Activated naive CD4-positive, alpha-beta T cell treated with anti-CD3 and anti-CD28 coated beads, Interleukin-2, amount 50 U/mL, for 16 hours (primary cell): ENCODE measurements at regions not wholly inside any gene's neighbourhood (a gene's known extent, or its start where the extent isn't known, plus 50 kb on each side); places are given as distances from the start of the nearest gene placed in this dataset.

Source experiments
- DNase-seq: peaks from one replicate; pipeline ENCODE4 v3.0.0-alpha.2; 2020

DNA sequence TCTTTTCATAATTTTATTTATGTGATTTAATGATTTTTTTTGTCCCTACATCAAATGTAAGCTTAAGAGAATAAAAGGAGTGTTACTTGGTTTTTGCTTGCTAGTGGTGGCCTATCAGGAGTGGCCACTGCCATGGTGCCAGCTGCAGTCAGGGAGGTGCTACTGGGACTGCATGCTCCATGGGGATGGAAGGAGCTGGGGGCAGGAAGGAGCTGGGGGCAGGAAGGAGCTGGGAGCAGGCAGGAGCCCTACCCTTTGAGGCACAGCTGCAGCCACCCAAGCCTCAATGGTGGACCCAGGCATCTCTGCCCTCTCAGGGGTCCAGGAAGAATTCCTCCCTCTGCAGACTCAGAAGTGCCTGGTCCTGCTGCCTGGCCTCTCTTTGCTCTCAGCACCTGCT, 796.0 kb downstream of the SLC16A7 start:
- no peak for DNase-seq

- DNase-seq: no peak
These were observed 797.3 kb downstream of the SLC16A7 start for GRCh38 chr12:60393093-60393492.

- no peak for DNase-seq
These were observed 798.8 kb downstream of the SLC16A7 start for GRCh38 chr12:60394665-60395064.

- no peak for DNase-seq
These were observed 802.7 kb downstream of the SLC16A7 start for GRCh38 chr12:60398547-60398946.

GRCh38 chr12:60399064-60399463, 803.2 kb downstream of the SLC16A7 start:
- no peak for DNase-seq

- no peak for DNase-seq
These were observed 807.2 kb downstream of the SLC16A7 start for GRCh38 chr12:60402996-60403395.

DNA sequence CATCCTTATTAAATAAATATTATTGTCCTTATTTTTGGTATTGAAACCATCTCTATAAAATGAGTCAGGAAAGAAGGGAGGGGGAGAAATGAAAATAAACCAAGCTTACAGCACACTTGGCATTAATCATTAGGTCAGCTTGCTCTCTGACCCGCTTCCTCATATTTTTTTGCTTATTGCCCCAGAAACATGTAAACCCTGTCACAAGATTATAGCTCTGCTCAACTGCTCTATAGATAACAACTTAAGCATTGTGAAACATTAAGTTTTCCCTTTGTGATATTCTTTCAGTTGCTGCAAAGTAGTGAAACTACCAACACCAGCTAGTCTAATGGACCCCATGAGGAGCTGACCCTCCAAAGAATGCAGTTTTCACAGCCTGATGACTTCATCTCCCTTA, 819.5 kb downstream of the SLC16A7 start:
- no peak for DNase-seq

DNA sequence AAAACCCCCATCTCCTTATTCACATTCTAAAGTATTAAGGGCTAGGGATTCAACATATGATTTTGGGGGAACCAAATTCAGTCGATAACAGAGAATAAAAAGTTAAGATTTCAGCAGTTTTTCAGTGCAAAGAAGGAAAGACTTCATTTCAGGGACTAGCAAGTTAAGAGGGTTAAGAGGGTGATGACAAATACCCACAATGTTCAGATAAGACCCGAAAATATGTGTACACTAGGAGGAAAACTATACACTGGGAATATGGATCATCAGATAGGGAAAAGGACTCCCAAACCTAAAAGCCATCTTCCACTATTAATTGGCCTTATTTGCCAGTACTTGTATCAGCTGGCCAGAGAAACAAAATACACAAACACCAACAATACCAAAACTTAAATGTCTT, 824.2 kb downstream of the SLC16A7 start:
- no peak for DNase-seq

DNA sequence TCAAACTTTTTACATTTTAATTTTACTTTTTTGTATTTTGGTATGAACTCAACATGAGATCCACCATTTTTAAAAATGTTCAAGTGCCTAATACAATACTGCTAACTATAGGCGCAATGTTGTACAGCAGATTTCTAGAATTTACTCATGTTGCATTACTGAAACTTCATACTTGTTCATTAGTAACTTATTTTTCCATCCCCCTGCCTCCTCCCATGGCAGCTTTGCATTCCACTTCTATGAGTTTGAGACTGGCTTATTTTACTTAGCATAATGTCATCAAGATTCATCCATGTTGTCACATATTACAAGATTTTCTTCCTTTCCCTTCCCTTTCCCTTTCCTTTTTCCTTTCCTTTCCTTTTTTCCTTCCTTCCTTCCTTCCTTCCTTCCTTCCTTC, 825.9 kb downstream of the SLC16A7 start:
- DNase-seq: no peak

DNA sequence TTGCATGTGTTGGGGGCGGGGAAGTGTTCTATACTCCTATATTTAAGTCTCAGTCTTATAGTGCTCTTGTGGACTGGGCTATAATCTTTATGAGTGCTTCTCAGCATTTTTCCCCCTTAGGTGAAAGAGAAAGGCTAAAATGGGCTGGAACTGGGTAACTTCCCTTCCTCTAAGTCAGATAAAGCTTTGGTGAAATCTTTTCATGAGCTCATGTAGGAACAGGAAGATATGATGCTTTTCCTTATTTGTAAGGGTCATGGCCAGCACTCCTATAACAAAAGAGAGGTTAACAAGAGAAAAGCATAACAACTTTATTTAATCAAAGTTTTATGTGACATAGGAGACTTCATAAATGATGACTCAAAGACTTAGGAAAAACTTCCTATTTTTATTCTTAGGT, 841.5 kb downstream of the SLC16A7 start:
- no peak for DNase-seq

DNA sequence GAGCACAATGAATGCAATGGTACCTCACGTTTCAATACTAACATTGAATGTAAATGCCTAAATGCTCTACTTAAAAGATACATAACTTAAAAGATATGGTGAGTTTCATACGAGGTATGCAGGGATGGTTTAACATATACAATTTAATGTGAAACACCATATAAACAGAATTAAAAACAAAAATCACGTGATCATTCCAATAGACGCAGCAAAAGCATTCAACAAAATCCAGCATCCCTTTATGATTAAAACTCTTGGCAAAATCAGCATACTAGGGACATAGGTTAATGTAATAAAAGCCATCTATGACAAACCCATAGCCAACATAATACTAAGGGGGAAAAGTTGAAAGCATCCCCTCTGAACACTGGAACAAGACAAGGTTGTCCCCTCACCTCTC, 845.7 kb downstream of the SLC16A7 start:
- DNase-seq: no peak

- no peak for DNase-seq
These were observed 855.6 kb downstream of the SLC16A7 start for GRCh38 chr12:60451457-60451856.

GRCh38 chr12:60465060-60465459, 869.2 kb downstream of the SLC16A7 start:
- no peak for DNase-seq

- no peak for DNase-seq
These were observed 872.7 kb downstream of the SLC16A7 start for GRCh38 chr12:60468546-60468945.

GRCh38 chr12:60475825-60476224, 880.0 kb downstream of the SLC16A7 start:
- no peak for DNase-seq

DNA sequence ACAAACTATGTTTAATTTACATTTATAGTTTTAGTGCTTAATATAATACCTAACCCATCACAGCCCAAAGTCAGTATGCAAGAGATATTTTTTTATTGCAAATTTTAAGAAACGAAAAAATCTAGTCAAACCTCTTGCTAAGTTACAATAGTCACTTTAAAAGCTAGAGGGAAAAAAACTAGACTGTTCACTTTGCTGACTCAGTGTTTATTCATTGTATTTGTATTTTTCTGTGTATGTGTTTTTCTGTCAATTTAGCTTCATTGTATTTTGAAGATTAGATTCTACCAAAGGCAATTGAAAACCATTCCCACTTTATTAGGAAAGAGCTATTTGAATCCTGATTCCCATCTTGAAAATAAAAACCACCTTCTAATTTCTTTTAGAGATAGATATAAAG, 891.5 kb downstream of the SLC16A7 start:
- no peak for DNase-seq

- DNase-seq: no peak
These were observed 893.2 kb downstream of the SLC16A7 start for GRCh38 chr12:60489071-60489470.

DNA sequence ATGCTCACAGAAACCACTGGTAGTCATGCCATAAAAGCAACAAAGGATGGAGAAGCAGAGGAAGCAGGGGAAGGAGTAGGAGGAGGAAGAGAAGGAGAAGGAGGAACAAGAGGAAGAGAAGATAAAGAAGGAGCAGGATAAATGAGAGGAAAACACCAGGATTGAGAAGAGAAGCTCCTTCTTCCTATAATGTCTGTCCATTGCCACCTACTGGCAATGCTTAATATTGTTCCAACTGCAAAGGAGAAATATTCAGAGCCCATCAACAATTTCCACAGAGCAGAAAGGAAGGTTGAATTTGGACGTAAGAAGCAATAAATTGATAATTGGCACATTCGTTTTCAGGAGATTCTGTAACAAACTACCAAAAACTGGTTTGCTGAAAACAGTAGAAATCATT, 898.4 kb downstream of the SLC16A7 start:
- DNase-seq: no peak

- DNase-seq: no peak
These were observed 902.8 kb downstream of the SLC16A7 start for GRCh38 chr12:60498656-60499055.

DNA sequence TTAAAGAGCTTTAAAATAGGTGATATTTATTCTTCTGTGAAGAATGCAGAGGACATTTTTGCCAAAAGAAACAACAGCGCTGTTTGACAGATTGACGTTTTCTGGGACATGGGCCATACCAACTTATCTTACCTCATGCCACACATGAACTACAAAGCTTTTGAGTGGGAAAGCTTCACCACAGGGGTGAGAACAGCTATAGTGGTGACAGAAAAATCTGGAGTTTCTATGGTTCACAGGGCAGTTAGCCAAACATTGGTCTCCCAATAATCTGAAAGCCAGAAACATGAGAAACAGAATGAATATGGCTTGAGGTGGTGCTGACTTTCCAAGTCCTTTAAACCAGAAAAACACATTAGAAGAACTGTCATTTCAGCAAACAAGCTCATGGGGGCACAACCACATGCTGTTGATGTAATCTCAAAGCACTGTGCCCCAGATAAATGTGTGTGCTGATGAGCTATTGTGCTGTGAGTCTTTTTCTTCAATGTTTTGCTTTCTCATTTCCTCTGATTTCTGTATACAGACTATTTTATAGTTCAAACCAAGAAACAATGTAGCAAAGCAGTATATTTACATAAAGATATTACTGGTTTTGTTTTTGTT, 905.4 kb downstream of the SLC16A7 start:
- no peak for DNase-seq

DNA sequence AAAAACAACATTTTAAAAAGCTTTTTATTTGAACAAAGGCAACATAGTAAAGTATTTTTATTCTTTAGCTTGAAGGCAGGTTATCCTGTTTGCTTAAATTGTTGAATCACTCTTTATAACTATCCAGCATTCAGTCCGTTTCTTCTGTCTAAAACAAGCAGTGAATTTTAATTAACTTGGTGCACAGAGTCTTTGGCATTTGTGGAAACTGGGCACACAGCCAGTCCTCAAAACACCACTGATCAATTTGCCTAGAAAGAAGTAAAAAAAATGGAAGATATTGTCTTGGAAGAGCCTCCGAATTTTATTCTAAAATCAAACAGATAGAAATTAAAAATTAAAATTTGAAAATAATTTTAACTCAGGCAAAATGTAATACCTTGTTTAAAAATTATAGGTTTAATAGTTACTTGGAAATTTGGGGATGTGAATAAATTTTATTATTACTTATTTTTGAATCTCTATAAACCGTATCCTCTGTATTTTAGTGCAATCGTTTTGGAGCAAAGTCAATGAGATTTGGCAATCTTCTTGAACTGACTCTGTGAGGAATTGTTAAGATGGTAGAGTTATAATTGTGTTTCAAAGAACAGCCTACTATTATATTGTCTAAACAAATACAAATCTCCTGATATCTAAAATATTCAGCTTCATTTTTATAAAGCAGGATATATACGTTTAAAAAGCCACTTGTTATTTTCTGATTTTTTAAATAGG, 927.0 kb downstream of the SLC16A7 start:
- no peak for DNase-seq

DNA sequence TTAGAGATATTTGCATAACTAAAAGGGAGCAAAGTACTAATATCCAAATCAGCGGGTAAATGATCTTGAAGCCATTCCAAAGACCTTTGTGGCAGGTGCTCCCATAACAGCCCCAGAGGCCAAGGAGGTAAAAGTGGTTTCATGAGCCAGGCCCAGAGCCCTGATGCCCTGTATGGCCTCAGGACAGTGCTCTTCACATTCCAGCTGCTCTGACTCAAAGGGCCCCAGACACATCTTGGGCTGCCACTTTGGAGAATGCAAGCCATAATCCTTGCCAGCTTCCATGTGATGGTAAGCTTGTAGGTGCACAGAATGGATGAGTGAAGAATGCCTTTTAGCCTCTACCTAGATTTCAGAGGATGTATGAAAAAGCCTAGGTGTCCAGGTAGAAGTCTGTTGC, 933.4 kb downstream of the SLC16A7 start:
- no peak for DNase-seq

DNA sequence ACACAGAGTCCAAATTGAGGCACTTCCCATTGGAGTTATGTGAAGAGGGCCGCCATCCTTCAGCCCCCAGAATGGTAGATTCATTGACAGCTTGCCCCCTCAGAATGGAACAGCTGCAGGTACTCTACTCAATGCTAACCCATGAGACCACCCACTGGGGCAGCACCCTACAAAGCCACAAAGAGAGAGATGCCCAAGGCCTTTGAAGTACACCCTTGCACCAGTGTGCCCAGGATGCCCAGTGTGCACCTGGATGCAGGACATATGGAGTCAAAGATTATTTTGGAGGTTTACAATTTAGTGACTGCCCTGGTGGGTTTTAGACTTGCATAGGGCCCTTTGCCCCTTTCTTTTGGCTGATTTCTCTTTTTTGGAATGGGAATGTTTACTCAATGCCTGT, 933.9 kb downstream of the SLC16A7 start:
- DNase-seq: no peak

GRCh38 chr12:60535363-60535762, 939.5 kb downstream of the SLC16A7 start:
- DNase-seq: no peak

DNA sequence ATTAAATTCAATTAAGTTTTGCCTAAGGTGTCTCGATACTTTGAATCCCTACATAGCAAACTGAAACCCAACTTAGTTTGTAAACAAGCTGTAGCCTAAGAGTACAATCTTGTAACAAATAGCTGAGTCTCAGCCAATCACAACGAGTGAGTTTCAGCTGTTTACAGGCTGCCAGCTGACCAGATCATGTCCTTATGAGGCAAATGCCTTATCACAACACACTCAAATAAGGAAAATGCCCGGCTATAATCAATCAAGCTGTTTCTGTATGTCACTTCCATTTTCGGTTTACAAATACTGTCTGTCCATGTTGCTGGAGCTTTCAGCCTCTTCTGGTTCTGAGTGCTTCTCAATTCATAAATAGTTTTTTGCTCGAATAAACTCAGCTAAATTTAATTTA, 943.8 kb downstream of the SLC16A7 start:
- no peak for DNase-seq
